ENCODE measurements at regions not wholly inside any gene's neighbourhood (a gene's known extent, or its start where the extent isn't known, plus 50 kb on each side); places are given as distances from the start of the nearest gene placed in this dataset.
A peak's percentile ranks its signal among the peaks of the same experiment; 100 is the strongest.

DNA sequence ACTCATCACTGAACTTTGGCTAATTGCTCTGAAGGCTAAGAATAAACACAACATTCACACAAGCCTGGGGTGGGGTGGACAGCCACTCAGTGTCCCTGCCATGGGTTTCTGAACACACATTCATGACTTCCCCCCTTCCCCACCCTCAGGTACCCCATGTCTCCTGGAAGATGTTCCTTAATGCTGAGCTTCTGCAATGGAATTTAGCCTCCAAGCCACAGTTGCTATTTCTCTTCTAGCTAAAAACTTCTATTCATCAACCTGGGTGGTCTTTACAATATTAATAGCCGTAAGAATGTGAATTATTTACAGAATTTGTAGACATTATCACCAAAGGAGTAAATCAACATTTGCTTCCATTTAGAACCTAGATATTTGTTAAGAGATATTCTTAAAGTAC is 175.1 kb downstream of the ACKR3 start:
- Histone ChIP-seq H3K4me1 (ENCODE audit: low read depth) (no peaks in the 10 kb centered on the region), H3K9me3 (no peaks in the 10 kb centered on the region), H3K36me3 (ENCODE audit: low read depth) (no peaks in the 10 kb centered on the region), H3K4me3 (no peak overlapping the region)
- intact Hi-C loops (cut with DNase I, micrococcal nuclease): no loop called here
- ATAC-seq (peak; percentile 18), DNase-seq (no peak)
- TF ChIP-seq, protein P1, sequence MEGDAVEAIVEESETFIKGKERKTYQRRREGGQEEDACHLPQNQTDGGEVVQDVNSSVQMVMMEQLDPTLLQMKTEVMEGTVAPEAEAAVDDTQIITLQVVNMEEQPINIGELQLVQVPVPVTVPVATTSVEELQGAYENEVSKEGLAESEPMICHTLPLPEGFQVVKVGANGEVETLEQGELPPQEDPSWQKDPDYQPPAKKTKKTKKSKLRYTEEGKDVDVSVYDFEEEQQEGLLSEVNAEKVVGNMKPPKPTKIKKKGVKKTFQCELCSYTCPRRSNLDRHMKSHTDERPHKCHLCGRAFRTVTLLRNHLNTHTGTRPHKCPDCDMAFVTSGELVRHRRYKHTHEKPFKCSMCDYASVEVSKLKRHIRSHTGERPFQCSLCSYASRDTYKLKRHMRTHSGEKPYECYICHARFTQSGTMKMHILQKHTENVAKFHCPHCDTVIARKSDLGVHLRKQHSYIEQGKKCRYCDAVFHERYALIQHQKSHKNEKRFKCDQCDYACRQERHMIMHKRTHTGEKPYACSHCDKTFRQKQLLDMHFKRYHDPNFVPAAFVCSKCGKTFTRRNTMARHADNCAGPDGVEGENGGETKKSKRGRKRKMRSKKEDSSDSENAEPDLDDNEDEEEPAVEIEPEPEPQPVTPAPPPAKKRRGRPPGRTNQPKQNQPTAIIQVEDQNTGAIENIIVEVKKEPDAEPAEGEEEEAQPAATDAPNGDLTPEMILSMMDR (IDR thresholded peaks at IDR 0.05): no peak

DNA sequence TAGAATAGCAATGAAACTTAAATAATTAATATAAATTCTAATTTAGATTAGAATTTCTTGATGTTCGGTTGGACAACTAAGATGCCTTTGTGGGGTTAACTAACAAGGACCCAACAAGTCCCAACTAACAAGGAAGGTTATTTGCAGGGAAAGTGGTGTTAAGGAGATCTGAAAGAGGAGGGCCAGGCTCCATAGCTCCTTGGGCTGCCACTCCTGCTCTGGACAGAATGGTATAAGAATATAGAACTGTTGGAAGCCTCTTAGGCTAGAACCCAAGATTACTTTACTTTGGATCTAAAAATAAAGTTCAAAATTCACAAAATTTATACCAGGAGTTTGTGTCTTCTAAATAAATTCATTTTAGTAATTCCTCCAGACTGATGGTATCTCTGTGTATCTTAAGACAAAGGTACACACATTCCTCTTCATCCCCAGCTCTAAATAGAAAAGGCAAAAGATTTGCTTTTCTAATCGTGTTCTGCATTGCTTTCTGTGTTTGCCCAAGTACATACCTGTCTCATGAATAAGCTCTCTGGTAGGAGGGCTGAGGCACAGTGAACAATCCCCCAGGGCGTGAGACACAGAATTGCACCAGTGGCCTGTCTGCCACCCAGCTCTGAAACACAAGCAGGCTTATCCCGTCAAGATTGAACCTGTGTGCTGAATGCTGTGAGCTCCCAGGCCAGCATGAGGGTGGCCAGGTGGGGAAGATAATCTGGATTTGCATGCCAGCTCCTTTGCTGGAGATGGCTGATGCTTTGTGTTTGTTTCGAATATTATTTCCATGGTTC is 176.0 kb downstream of the ACKR3 start:
- Histone ChIP-seq H3K36me3 (ENCODE audit: low read depth) (no peaks in the 10 kb centered on the region), H3K4me3 (no peak overlapping the region), H3K9me3 (no peaks in the 10 kb centered on the region), H3K4me1 (ENCODE audit: low read depth) (no peaks in the 10 kb centered on the region)
- no peak for ATAC-seq
- TF ChIP-seq, protein P1 (IDR thresholded peaks at IDR 0.05): no peak
- DNase-seq: no peak
- intact Hi-C loops (cut with DNase I, micrococcal nuclease): no loop called here

DNA sequence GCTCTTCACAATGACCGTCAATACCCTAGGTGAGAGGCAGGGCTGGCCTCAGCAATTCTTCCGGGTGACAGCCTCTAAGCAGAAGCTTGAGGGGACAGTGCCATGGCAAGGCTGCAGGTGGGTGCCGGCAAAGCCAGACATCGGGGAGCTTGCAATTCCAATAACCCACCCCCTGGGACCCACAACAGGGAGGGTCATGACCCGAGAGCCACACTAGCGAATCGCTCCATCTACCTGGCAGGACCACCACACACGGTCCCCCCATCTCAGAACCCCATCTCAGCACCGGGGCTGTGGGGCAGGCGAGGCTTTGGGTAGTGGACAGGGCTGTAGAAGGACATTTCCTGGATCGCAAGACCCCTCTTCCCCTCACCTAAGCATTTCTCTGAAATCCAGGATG is 177.2 kb downstream of the ACKR3 start:
- no peak overlapping the region for H3K4me3 ChIP-seq
- ATAC-seq: no peak
- H3K4me1 ChIP-seq (ENCODE audit: low read depth): no peaks in the 10 kb centered on the region
- TF ChIP-seq, protein P1 (IDR thresholded peaks at IDR 0.05): no peak
- intact Hi-C loops (cut with DNase I, micrococcal nuclease): no loop called here
- DNase-seq: no peak
- H3K9me3 ChIP-seq: no peaks in the 10 kb centered on the region
- H3K36me3 ChIP-seq (ENCODE audit: low read depth): no peaks in the 10 kb centered on the region

DNA sequence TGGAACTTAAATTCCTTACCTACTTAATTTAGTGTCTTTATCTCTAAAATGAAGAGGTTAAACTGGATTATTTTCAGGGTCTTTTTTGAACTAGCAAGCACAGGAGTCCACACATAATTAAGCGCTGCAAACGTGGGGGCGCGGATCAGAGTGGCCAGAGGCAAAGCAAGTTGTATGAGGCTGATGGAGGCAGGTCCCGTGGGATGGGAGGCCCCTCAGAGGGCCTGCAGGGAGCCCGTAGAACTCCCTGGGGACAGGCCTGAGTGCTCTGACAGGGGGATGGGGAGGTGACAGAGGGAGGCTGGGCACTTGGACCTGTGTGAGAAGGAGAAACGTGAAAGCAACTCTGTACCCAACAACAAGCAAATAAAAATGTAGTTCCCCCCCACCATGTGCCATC is 177.8 kb downstream of the ACKR3 start:
- DNase-seq (no peak), ATAC-seq (no peak)
- H3K4me3 ChIP-seq: no peak overlapping the region
- no peaks in the 10 kb centered on the region for H3K9me3 ChIP-seq
- intact Hi-C loops (cut with DNase I, micrococcal nuclease): no loop called here
- H3K36me3 ChIP-seq (ENCODE audit: low read depth): no peaks in the 10 kb centered on the region
- H3K4me1 ChIP-seq (ENCODE audit: low read depth): no peaks in the 10 kb centered on the region
- TF ChIP-seq, protein P1 (IDR thresholded peaks at IDR 0.05): no peak

- intact Hi-C loops (cut with DNase I, micrococcal nuclease): no loop called here
- ATAC-seq (no peak), DNase-seq (no peak)
- Histone ChIP-seq H3K4me1 (ENCODE audit: low read depth) (no peaks in the 10 kb centered on the region), H3K9me3 (no peaks in the 10 kb centered on the region), H3K36me3 (ENCODE audit: low read depth) (no peaks in the 10 kb centered on the region), H3K4me3 (no peak overlapping the region)
- TF ChIP-seq, protein P1 (IDR thresholded peaks at IDR 0.05): no peak
These were observed 178.3 kb downstream of the ACKR3 start for GRCh38 chr2:236747925-236748324.

Measured in mucosa of descending colon (tissue), 3 donors.